Ovary (tissue), 7 donors: ENCODE measurements at regions not wholly inside any gene's neighbourhood (a gene's known extent, or its start where the extent isn't known, plus 50 kb on each side); places are given as distances from the start of the nearest gene placed in this dataset.

ENCODE experiments used
- DNase-seq, 5 donors: peaks; one replicate each; pipeline ENCODE4 v3.0.0-alpha.2; 2019 to 2020
- H3K27ac ChIP-seq, 2 donors: fragments of 200-600 bp; one replicate each; pipeline versions ENCODE4 v1.5.1 to v1.8.0; 2019 to 2022
- H3K27me3 ChIP-seq: fragments of 200-600 bp; one replicate; pipeline ENCODE4 v1.8.0; 2022
- H3K36me3 ChIP-seq: fragments of 200-600 bp; sonication (generic); one replicate; pipeline ENCODE4 v1.5.1; 2019
- H3K4me1 ChIP-seq: one replicate; pipeline ENCODE4 v1.8.1; 2013; ENCODE audit warnings: mild to moderate bottlenecking, moderate library complexity; ENCODE audit not compliant: insufficient read depth
- H3K4me3 ChIP-seq: fragments of 200-600 bp; sonication (generic); one replicate; pipeline ENCODE4 v1.5.1; 2017
- H3K9me3 ChIP-seq, 2 donors: fragments of 200-600 bp in 1 of 2; sonication (generic) in 1 of 2; one replicate each; pipeline versions ENCODE4 v1.5.1 to v1.8.1; 2013 to 2019; ENCODE audit warnings: mild to moderate bottlenecking in 1 of 2, moderate library complexity in 1 of 2
- EP300 ChIP-seq: sonication (generic); formaldehyde crosslinking; IDR thresholded peaks from one replicate; pipeline ENCODE4 v1.6.1; 2017; ENCODE audit warnings: antibody characterized with exemption
- POLR2A ChIP-seq: fragments of 450-650 bp; IDR thresholded peaks from one replicate; pipeline ENCODE4 v1.6.1; 2017; ENCODE audit warnings: antibody characterized with exemption, mild to moderate bottlenecking, moderate library complexity
- WGBS, 3 donors: extraction: QIAGEN DNeasy Blood & Tissue Kit in 1 of 3; methylation state at CpG; one replicate each; pipeline versions ENCODE4 v1.1.5 to v1.1.7; 2013 to 2017; 5-methylcytosine and 5-hydroxymethylcytosine counted together
- intact Hi-C, 4 donors: fragments of 100-400 bp; cut with DNase I; formaldehyde crosslinking; loops; one replicate each; pipeline versions ENCODE4 v1.11.0 to v1.15.1; 2022 to 2023
- TF ChIP-seq, protein P1 (sequence below), 3 donors: fragments of 450-650 bp in 2 of 3; fragments of 200-600 bp in 1 of 3; IDR thresholded peaks; one replicate each; pipeline versions ENCODE4 v1.5.1 to v1.8.0; 2016 to 2022; ENCODE audit warnings: antibody characterized with exemption in 3 of 3, mild to moderate bottlenecking in 1 of 3
- donor health status: DM: no; HTN: no; CAD: no; lungs with moderate emphysema.
- donor health status: DM: no; HTN: no; CAD: no.
- donor health status: Bipolar disorder and iron deficiency.
- donor health status: DM: no; HTN: no; CAD: no.
- donor health status: DM: yes; HTN: yes; CAD: no.

DNA sequence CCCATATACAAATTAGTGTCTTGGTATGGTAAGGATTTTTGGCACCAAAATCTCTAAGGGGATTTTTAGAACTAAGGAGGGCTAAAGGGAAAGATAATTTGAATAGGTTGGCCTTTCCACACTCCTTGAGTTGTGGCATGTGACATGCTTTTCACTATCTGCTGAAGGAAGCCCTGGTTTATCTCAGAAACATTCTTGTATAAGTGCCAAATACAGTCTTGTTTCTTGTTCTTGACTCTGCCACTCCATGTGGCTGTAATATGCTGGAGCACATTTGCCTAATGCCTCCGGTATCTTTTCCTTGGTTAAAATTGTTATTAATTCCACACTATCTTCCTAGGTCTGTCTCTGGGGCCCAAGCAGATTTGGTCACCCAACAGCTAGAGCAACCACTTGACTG, 457.0 kb downstream of the USP25 start:
- DNase-seq: no peak
- Histone ChIP-seq H3K4me3 (no peak overlapping the region), H3K36me3 (no peaks in the 10 kb centered on the region), H3K4me1 (peaks cover 4% of the 10 kb centered on the region), H3K27ac (peak overlapping the region; percentile 31 to 62), H3K9me3 (no peaks in the 10 kb centered on the region), H3K27me3 (no peaks in the 10 kb centered on the region)
- intact Hi-C loops: loop anchor here in 1 of 4 donors (10.0 kb wide), 1 partner anchor 348 kb away; no protein-coding TSS in a partner anchor
- WGBS, 3 donors: 12 to 30% (median 22%) methylated on average over 1 of the region's 1 CpG
- TF ChIP-seq EP300: no peak
- no peak for TF ChIP-seq POLR2A

GRCh38 chr21:16187603-16188301, 458.0 kb downstream of the USP25 start:
- peak overlapping the region in 1 of 2 donors; percentile 62 for H3K27ac ChIP-seq
- H3K4me3 ChIP-seq: no peak overlapping the region
- intact Hi-C loops: loop anchor here in 1 of 4 donors (10.0 kb wide), 1 partner anchor 347 kb away; no protein-coding TSS in a partner anchor
- DNase-seq: no peak
- peaks cover 4% of the 10 kb centered on the region for H3K4me1 ChIP-seq
- no peaks in the 10 kb centered on the region for H3K9me3 ChIP-seq
- WGBS, 3 donors: 84 to 94% (median 87%) methylated on average over 2 of the region's 2 CpGs
- H3K27me3 ChIP-seq: no peaks in the 10 kb centered on the region
- no peaks in the 10 kb centered on the region for H3K36me3 ChIP-seq
- TF ChIP-seq, protein P1, sequence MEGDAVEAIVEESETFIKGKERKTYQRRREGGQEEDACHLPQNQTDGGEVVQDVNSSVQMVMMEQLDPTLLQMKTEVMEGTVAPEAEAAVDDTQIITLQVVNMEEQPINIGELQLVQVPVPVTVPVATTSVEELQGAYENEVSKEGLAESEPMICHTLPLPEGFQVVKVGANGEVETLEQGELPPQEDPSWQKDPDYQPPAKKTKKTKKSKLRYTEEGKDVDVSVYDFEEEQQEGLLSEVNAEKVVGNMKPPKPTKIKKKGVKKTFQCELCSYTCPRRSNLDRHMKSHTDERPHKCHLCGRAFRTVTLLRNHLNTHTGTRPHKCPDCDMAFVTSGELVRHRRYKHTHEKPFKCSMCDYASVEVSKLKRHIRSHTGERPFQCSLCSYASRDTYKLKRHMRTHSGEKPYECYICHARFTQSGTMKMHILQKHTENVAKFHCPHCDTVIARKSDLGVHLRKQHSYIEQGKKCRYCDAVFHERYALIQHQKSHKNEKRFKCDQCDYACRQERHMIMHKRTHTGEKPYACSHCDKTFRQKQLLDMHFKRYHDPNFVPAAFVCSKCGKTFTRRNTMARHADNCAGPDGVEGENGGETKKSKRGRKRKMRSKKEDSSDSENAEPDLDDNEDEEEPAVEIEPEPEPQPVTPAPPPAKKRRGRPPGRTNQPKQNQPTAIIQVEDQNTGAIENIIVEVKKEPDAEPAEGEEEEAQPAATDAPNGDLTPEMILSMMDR (IDR thresholded peaks at IDR 0.05): no peak
- TF ChIP-seq POLR2A (no peak), EP300 (no peak)

GRCh38 chr21:16192902-16193301, 463.1 kb downstream of the USP25 start:
- 81 to 85% (median 82%) methylated on average over 2 of the region's 2 CpGs for WGBS, 3 donors
- intact Hi-C loops: loop anchor here in 1 of 4 donors (10.0 kb wide), 1 partner anchor 112 kb away; no protein-coding TSS in a partner anchor
- no peak overlapping the region for H3K27ac ChIP-seq
- DNase-seq: peak in 1 of 5 donors; percentile 58
- H3K4me1 ChIP-seq: no peaks in the 10 kb centered on the region
- peak; percentile 26 for TF ChIP-seq EP300
- no peak for TF ChIP-seq POLR2A
- TF ChIP-seq, protein P1 (IDR thresholded peaks at IDR 0.05): no peak
- no peak overlapping the region for H3K4me3 ChIP-seq
- no peaks in the 10 kb centered on the region for H3K9me3 ChIP-seq
- no peaks in the 10 kb centered on the region for H3K27me3 ChIP-seq
- no peaks in the 10 kb centered on the region for H3K36me3 ChIP-seq

DNA sequence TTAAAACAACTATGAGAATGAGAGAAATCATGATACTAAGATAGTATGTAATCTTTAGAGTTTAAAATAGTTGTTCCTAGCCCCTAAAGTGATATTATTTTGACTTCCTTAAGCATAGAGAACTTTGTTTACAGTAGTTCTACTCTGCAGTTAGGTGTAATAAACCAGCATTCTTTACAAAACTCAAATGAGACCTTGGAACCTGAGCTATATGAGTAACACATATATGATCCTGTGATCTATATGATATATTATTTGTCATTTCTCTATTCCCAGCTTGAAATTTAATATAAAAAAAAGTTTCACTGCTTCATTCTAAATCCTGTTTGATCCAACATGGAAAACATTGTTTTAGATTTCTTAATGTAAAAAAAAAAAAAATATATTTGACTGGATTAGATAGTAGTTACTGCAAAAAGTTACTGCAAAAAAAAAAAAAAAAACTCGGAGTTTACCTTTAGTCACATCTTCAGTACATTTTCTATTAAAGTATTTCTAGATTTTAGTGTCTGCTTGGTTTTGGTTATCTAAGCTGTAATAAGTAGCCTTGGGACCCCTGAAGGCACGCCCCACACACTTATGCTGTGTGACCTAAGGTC, 463.8 kb downstream of the USP25 start:
- intact Hi-C loops: loop anchor here in 1 of 4 donors (10.0 kb wide), 1 partner anchor 111 kb away; no protein-coding TSS in a partner anchor
- no peak for DNase-seq
- Histone ChIP-seq H3K27me3 (no peaks in the 10 kb centered on the region), H3K4me1 (no peaks in the 10 kb centered on the region), H3K36me3 (no peaks in the 10 kb centered on the region), H3K9me3 (peaks cover 0 to 1% of the 10 kb centered on the region in 2 donors), H3K4me3 (peak overlapping the region; percentile 46), H3K27ac (peak overlapping the region; percentile 35 to 84)
- TF ChIP-seq EP300 (no peak), POLR2A (no peak)
- TF ChIP-seq, protein P1 (IDR thresholded peaks at IDR 0.05): no peak
- WGBS, 3 donors: 0 to 4% (median 2%) methylated on average over 2 of the region's 2 CpGs
